ENCODE measurements at regions not wholly inside any gene's neighbourhood (a gene's known extent, or its start where the extent isn't known, plus 50 kb on each side); places are given as distances from the start of the nearest gene placed in this dataset.

- TF ChIP-seq PBX2 (CRISPR knock-in tag; IDR thresholded peaks at IDR 0.05; ENCODE audit: low read depth): no peak
- no peak for TF ChIP-seq PBX2 (tag; conservative IDR thresholded peaks at IDR 0.05; ENCODE audit: low read depth)
- TF ChIP-seq BHLHE40 (IDR thresholded peaks at IDR 0.05; ENCODE audit: low read length): no peak
Observed at GRCh38 chr18:51593931-51594330, 396.4 kb upstream of the MEX3C start (continued).

- FAIRE-seq (no peak), ATAC-seq (no peak), DNase-seq (ENCODE audit: extremely low read depth in 1 of 4, low spot score in 3 of 4) (no peak)
- H3K4me1 ChIP-seq (replicated peaks in 1 of 2; ENCODE audit: control insufficient read depth in 2 of 2, insufficient read depth in 2 of 2, low read length in 2 of 2): no peaks in the 10 kb centered on the region
- H3K4me2 ChIP-seq (ENCODE audit: insufficient read depth, low read length): no peak overlapping the region
- intact Hi-C loops (cut with micrococcal nuclease) (no loop called here), in situ Hi-C loops (cut with MboI) (no loop called here)
- CTCF ChIA-PET (ENCODE audit: low intra/inter-chr PET ratio): no interaction called here
- no peaks in the 10 kb centered on the region for H4K20me1 ChIP-seq (replicated peaks; ENCODE audit: control insufficient read depth, insufficient read depth, low read length)
- H3K27ac ChIP-seq (ENCODE audit: extremely low read depth, low read depth, low read length): no peak overlapping the region
- H3K4me3 ChIP-seq: no peak overlapping the region
- no peaks in the 10 kb centered on the region for H3K9me3 ChIP-seq (replicated peaks; ENCODE audit: control insufficient read depth, insufficient read depth, low read depth, low read length)
- no peaks in the 10 kb centered on the region for H3K36me3 ChIP-seq (ENCODE audit: control insufficient read depth, insufficient read depth, low read length)
- H2AFZ ChIP-seq (ENCODE audit: low read depth, low read length): no peak overlapping the region
- POLR2A ChIA-PET: no interaction called here
- no TSS peak for BruUV-seq (replicated peaks)
- no peaks in the 10 kb centered on the region for H3K9me1 ChIP-seq (ENCODE audit: control insufficient read depth, insufficient read depth, low read length)
- no peaks in the 10 kb centered on the region for H3K27me3 ChIP-seq (ENCODE audit: control insufficient read depth in 2 of 2, insufficient read depth in 2 of 2, low read length in 2 of 2)
- no peak overlapping the region for H3K9ac ChIP-seq (ENCODE audit: insufficient read depth in 1 of 2, low read depth in 2 of 2, low read length in 2 of 2)
- H3K79me2 ChIP-seq (ENCODE audit: control insufficient read depth, insufficient read depth, low read length): no peaks in the 10 kb centered on the region
- TF ChIP-seq GABPB2 (CRISPR knock-in tag; conservative IDR thresholded peaks at IDR 0.05): no peak
- TF ChIP-seq MEF2A (IDR thresholded peaks at IDR 0.05; ENCODE audit: control insufficient read depth, low read depth, low read length): no peak
- no peak for TF ChIP-seq ZNF717 (CRISPR knock-in tag; IDR thresholded peaks at IDR 0.05)
- TF ChIP-seq ARID1B (IDR thresholded peaks at IDR 0.05): no peak
- no peak for TF ChIP-seq ZBTB8A (IDR thresholded peaks at IDR 0.05; ENCODE audit: partially characterized antibody)
- no peak for TF ChIP-seq GATAD2B (IDR thresholded peaks at IDR 0.05; ENCODE audit: borderline replicate concordance)
- no peak for TF ChIP-seq MEIS2 (IDR thresholded peaks at IDR 0.05; ENCODE audit: partially characterized antibody)
- TF ChIP-seq ZNF586 (CRISPR knock-in tag; conservative IDR thresholded peaks at IDR 0.05): no peak
- no peak for TF ChIP-seq AFF4 (CRISPR knock-in tag; IDR thresholded peaks at IDR 0.05)
- no peak for TF ChIP-seq POLR2G (IDR thresholded peaks at IDR 0.05; ENCODE audit: low read depth, low read length)
- TF ChIP-seq ATF3 (IDR thresholded peaks at IDR 0.05): no peak
- no peak for TF ChIP-seq ATF3 (CRISPR knock-in tag; conservative IDR thresholded peaks at IDR 0.05)
- no peak for TF ChIP-seq HES1 (IDR thresholded peaks at IDR 0.05; ENCODE audit: low read depth)
Observed at GRCh38 chr18:51603111-51603510, 405.6 kb upstream of the MEX3C start.

Data from K562 (cell line).